ENCODE measurements at regions not wholly inside any gene's neighbourhood (a gene's known extent, or its start where the extent isn't known, plus 50 kb on each side); places are given as distances from the start of the nearest gene placed in this dataset.
"Not testable (repeated sequence)": the region's sequence is repeated elsewhere in the genome, so short reads cannot be mapped to it uniquely, and the experiment has no call there.

- Mint-ChIP-seq H3K4me3 (no peak overlapping the region), H3K27ac (no peak overlapping the region), H3K4me1 (no peaks in the 10 kb centered on the region)
These were observed 357.7 kb upstream of the HNRNPA3 start for GRCh38 chr2:176854878-176855277.

GRCh38 chr2:176856683-176857082 lies 355.9 kb upstream of the HNRNPA3 start:
- no peak overlapping the region for H3K4me3 Mint-ChIP-seq
- H3K9me3 Mint-ChIP-seq: no peaks in the 10 kb centered on the region
- no peak for ATAC-seq
- no peaks in the 10 kb centered on the region for H3K36me3 Mint-ChIP-seq
- peaks cover 10% of the 10 kb centered on the region for H3K27me3 Mint-ChIP-seq
- H3K4me1 Mint-ChIP-seq: no peaks in the 10 kb centered on the region
- H3K27ac Mint-ChIP-seq: no peak overlapping the region

More at GRCh38 chr2:176854878-176855277, 357.7 kb upstream of the HNRNPA3 start:
- H3K27me3 Mint-ChIP-seq: no peaks in the 10 kb centered on the region
- no peaks in the 10 kb centered on the region for H3K36me3 Mint-ChIP-seq
- no peaks in the 10 kb centered on the region for H3K9me3 Mint-ChIP-seq
- no peak for ATAC-seq

GRCh38 chr2:176865336-176865735 lies 347.3 kb upstream of the HNRNPA3 start:
- Mint-ChIP-seq H3K4me1 (no peaks in the 10 kb centered on the region), H3K4me3 (no peak overlapping the region), H3K27me3 (peaks cover 10% of the 10 kb centered on the region), H3K36me3 (no peaks in the 10 kb centered on the region), H3K27ac (no peak overlapping the region), H3K9me3 (no peaks in the 10 kb centered on the region)
- ATAC-seq: no peak

- no peak overlapping the region for H3K27ac Mint-ChIP-seq
- peaks cover 21% of the 10 kb centered on the region for H3K27me3 Mint-ChIP-seq
- ATAC-seq: no peak
- peaks cover 5% of the 10 kb centered on the region for H3K36me3 Mint-ChIP-seq
- no peak overlapping the region for H3K4me3 Mint-ChIP-seq
- peaks cover 18% of the 10 kb centered on the region for H3K9me3 Mint-ChIP-seq
- no peaks in the 10 kb centered on the region for H3K4me1 Mint-ChIP-seq
These were observed 340.2 kb upstream of the HNRNPA3 start for GRCh38 chr2:176872406-176872805.

- no peak overlapping the region for H3K27ac Mint-ChIP-seq
- no peaks in the 10 kb centered on the region for H3K4me1 Mint-ChIP-seq
- H3K9me3 Mint-ChIP-seq: peaks cover 18% of the 10 kb centered on the region
- H3K4me3 Mint-ChIP-seq: no peak overlapping the region
- peaks cover 5% of the 10 kb centered on the region for H3K36me3 Mint-ChIP-seq
- ATAC-seq: no peak
- H3K27me3 Mint-ChIP-seq: peaks cover 23% of the 10 kb centered on the region
These were observed 339.2 kb upstream of the HNRNPA3 start for GRCh38 chr2:176873403-176873802.

GRCh38 chr2:176876493-176877103 lies 336.0 kb upstream of the HNRNPA3 start:
- Mint-ChIP-seq H3K9me3 (peaks cover 9% of the 10 kb centered on the region), H3K27ac (no peak overlapping the region), H3K27me3 (peaks cover 30% of the 10 kb centered on the region), H3K4me1 (no peaks in the 10 kb centered on the region), H3K36me3 (peaks cover under 1% of the 10 kb centered on the region), H3K4me3 (no peak overlapping the region)
- ATAC-seq: no peak

GRCh38 chr2:176879426-176879995 lies 333.1 kb upstream of the HNRNPA3 start:
- H3K36me3 Mint-ChIP-seq: no peaks in the 10 kb centered on the region
- ATAC-seq: no peak
- H3K27me3 Mint-ChIP-seq: peaks cover 15% of the 10 kb centered on the region
- no peak overlapping the region for H3K27ac Mint-ChIP-seq
- no peak overlapping the region for H3K4me3 Mint-ChIP-seq
- peaks cover 2% of the 10 kb centered on the region for H3K9me3 Mint-ChIP-seq
- H3K4me1 Mint-ChIP-seq: no peaks in the 10 kb centered on the region

- not testable (repeated sequence) for H3K36me3 Mint-ChIP-seq, H3K9me3 Mint-ChIP-seq, ATAC-seq, H3K4me3 Mint-ChIP-seq, H3K27ac Mint-ChIP-seq, H3K27me3 Mint-ChIP-seq, H3K4me1 Mint-ChIP-seq
These were observed 330.5 kb upstream of the HNRNPA3 start for GRCh38 chr2:176882045-176882444.

GRCh38 chr2:176885001-176885643 lies 327.5 kb upstream of the HNRNPA3 start:
- Mint-ChIP-seq H3K9me3 (no peaks in the 10 kb centered on the region), H3K36me3 (no peaks in the 10 kb centered on the region), H3K4me3 (no peak overlapping the region), H3K4me1 (no peaks in the 10 kb centered on the region), H3K27ac (no peak overlapping the region), H3K27me3 (no peaks in the 10 kb centered on the region)
- no peak for ATAC-seq

- H3K9me3 Mint-ChIP-seq: no peaks in the 10 kb centered on the region
- no peaks in the 10 kb centered on the region for H3K27me3 Mint-ChIP-seq
- H3K36me3 Mint-ChIP-seq: no peaks in the 10 kb centered on the region
- H3K27ac Mint-ChIP-seq: no peak overlapping the region
- ATAC-seq: no peak
- no peak overlapping the region for H3K4me3 Mint-ChIP-seq
- H3K4me1 Mint-ChIP-seq: no peaks in the 10 kb centered on the region
These were observed 326.9 kb upstream of the HNRNPA3 start for GRCh38 chr2:176885661-176886060.

- Mint-ChIP-seq H3K27ac (no peak overlapping the region), H3K9me3 (peaks cover 3% of the 10 kb centered on the region), H3K4me1 (no peaks in the 10 kb centered on the region), H3K36me3 (no peaks in the 10 kb centered on the region), H3K27me3 (peaks cover 8% of the 10 kb centered on the region), H3K4me3 (no peak overlapping the region)
- no peak for ATAC-seq
These were observed 321.5 kb upstream of the HNRNPA3 start for GRCh38 chr2:176891105-176891504.

GRCh38 chr2:176891857-176892256 lies 320.7 kb upstream of the HNRNPA3 start:
- H3K4me1 Mint-ChIP-seq: no peaks in the 10 kb centered on the region
- peaks cover 3% of the 10 kb centered on the region for H3K9me3 Mint-ChIP-seq
- no peak overlapping the region for H3K4me3 Mint-ChIP-seq
- no peak for ATAC-seq
- H3K36me3 Mint-ChIP-seq: no peaks in the 10 kb centered on the region
- peaks cover 8% of the 10 kb centered on the region for H3K27me3 Mint-ChIP-seq
- H3K27ac Mint-ChIP-seq: no peak overlapping the region

GRCh38 chr2:176892676-176893226 lies 319.8 kb upstream of the HNRNPA3 start:
- Mint-ChIP-seq H3K4me1 (no peaks in the 10 kb centered on the region), H3K4me3 (no peak overlapping the region), H3K27me3 (peaks cover 8% of the 10 kb centered on the region), H3K27ac (no peak overlapping the region), H3K36me3 (no peaks in the 10 kb centered on the region), H3K9me3 (peaks cover 3% of the 10 kb centered on the region)
- ATAC-seq: no peak

GRCh38 chr2:176895158-176895557 lies 317.4 kb upstream of the HNRNPA3 start:
- H3K27me3 Mint-ChIP-seq: peaks cover 8% of the 10 kb centered on the region
- peaks cover 3% of the 10 kb centered on the region for H3K9me3 Mint-ChIP-seq
- ATAC-seq: no peak
- no peaks in the 10 kb centered on the region for H3K36me3 Mint-ChIP-seq
- no peaks in the 10 kb centered on the region for H3K4me1 Mint-ChIP-seq
- no peak overlapping the region for H3K4me3 Mint-ChIP-seq
- no peak overlapping the region for H3K27ac Mint-ChIP-seq

GRCh38 chr2:176902454-176902853 lies 310.1 kb upstream of the HNRNPA3 start:
- no peaks in the 10 kb centered on the region for H3K4me1 Mint-ChIP-seq
- H3K4me3 Mint-ChIP-seq: no peak overlapping the region
- no peaks in the 10 kb centered on the region for H3K36me3 Mint-ChIP-seq
- no peak overlapping the region for H3K27ac Mint-ChIP-seq
- ATAC-seq: no peak
- H3K9me3 Mint-ChIP-seq: peaks cover 2% of the 10 kb centered on the region
- peaks cover 16% of the 10 kb centered on the region for H3K27me3 Mint-ChIP-seq

- H3K27me3 Mint-ChIP-seq: peaks cover 16% of the 10 kb centered on the region
- H3K27ac Mint-ChIP-seq, H3K4me3 Mint-ChIP-seq, H3K36me3 Mint-ChIP-seq, ATAC-seq, H3K9me3 Mint-ChIP-seq, H3K4me1 Mint-ChIP-seq: not testable (repeated sequence)
These were observed 308.5 kb upstream of the HNRNPA3 start for GRCh38 chr2:176904053-176904452.
